SK-N-SH treated with all-trans-retinoic acid at 6 μM for 48 hours (cell line): ENCODE measurements at regions not wholly inside any gene's neighbourhood (a gene's known extent, or its start where the extent isn't known, plus 50 kb on each side); places are given as distances from the start of the nearest gene placed in this dataset.

Experiments
- ATAC-seq: fragments of 200-7000 bp; cut with Tn5 transposase; 3 replicates; pipeline ENCODE4 v1.9.1; 2020; ENCODE audit warnings: mild to moderate bottlenecking, moderate library complexity
- ARNTL ChIP-seq: fragments of 450-650 bp; formaldehyde crosslinking; IDR thresholded peaks from 2 replicates; pipeline ENCODE4 v1.5.0; 2020; ENCODE audit warnings: low read depth, mild to moderate bottlenecking, moderate library complexity, borderline replicate concordance
- BACH2 ChIP-seq: fragments of 250-450 bp; sonication (Bioruptor Pico); IDR thresholded peaks from 2 replicates; pipeline ENCODE4 v1.9.0; 2021; ENCODE audit warnings: mild to moderate bottlenecking, borderline replicate concordance
- CREB5 ChIP-seq: fragments of 250-450 bp; sonication (Bioruptor Pico); IDR thresholded peaks from 2 replicates; pipeline ENCODE4 v1.5.1; 2020; ENCODE audit warnings: low read depth, mild to moderate bottlenecking, moderate library complexity
- CSDC2 ChIP-seq: fragments of 250-450 bp; sonication (Bioruptor Pico); IDR thresholded peaks from 2 replicates; pipeline ENCODE4 v1.5.0; 2020; ENCODE audit warnings: mild to moderate bottlenecking, moderate library complexity
- CSRNP3 ChIP-seq: fragments of 250-450 bp; sonication (Bioruptor Pico); IDR thresholded peaks from 2 replicates; pipeline ENCODE4 v1.5.1; 2021; ENCODE audit warnings: mild to moderate bottlenecking, moderate library complexity
- ESRRG ChIP-seq: fragments of 250-450 bp; sonication (Bioruptor Pico); IDR thresholded peaks from 2 replicates; pipeline ENCODE4 v1.6.1; 2021; ENCODE audit warnings: mild to moderate bottlenecking
- GLIS3 ChIP-seq: fragments of 250-450 bp; sonication (Bioruptor Pico); IDR thresholded peaks from 2 replicates; pipeline ENCODE4 v1.5.0; 2020; ENCODE audit warnings: mild to moderate bottlenecking, moderate library complexity
- ISL1 ChIP-seq: fragments of 250-450 bp; sonication (Bioruptor Pico); IDR thresholded peaks from 2 replicates; pipeline ENCODE4 v2.1.2; 2022; ENCODE audit warnings: mild to moderate bottlenecking, moderate library complexity
- OSR1 ChIP-seq: fragments of 250-450 bp; sonication (Bioruptor Pico); IDR thresholded peaks from 2 replicates; pipeline ENCODE4 v1.8.0; 2022; ENCODE audit warnings: moderate library complexity, mild to moderate bottlenecking, inconsistent platforms
- PATZ1 ChIP-seq: fragments of 250-450 bp; sonication (Bioruptor Pico); IDR thresholded peaks from 2 replicates; pipeline ENCODE4 v1.8.0; 2020; ENCODE audit warnings: mild to moderate bottlenecking, moderate library complexity, borderline replicate concordance
- PPARA ChIP-seq: fragments of 250-450 bp; sonication (Bioruptor Pico); IDR thresholded peaks from 2 replicates; pipeline ENCODE4 v1.5.0; 2020; ENCODE audit warnings: mild to moderate bottlenecking, borderline replicate concordance
- RARB ChIP-seq: fragments of 250-450 bp; sonication (Bioruptor Pico); IDR thresholded peaks from 2 replicates; pipeline ENCODE4 v1.8.0; 2021; ENCODE audit warnings: mild to moderate bottlenecking, moderate library complexity
- SNAI2 ChIP-seq: fragments of 250-450 bp; sonication (Bioruptor Pico); IDR thresholded peaks from 2 replicates; pipeline ENCODE4 v1.5.0; 2020; ENCODE audit warnings: mild to moderate bottlenecking, moderate library complexity
- TCF4 ChIP-seq: fragments of 250-450 bp; sonication (Bioruptor Pico); IDR thresholded peaks from 2 replicates; pipeline ENCODE4 v1.8.0; 2021; ENCODE audit warnings: mild to moderate bottlenecking, moderate library complexity, borderline replicate concordance
- ZC3H10 ChIP-seq: fragments of 250-450 bp; sonication (Bioruptor Pico); IDR thresholded peaks from 2 replicates; pipeline ENCODE4 v1.5.1; 2021; ENCODE audit warnings: mild to moderate bottlenecking, moderate library complexity
- ZFP3 ChIP-seq: fragments of 250-450 bp; sonication (Bioruptor Pico); IDR thresholded peaks from 2 replicates; pipeline ENCODE4 v1.5.0; 2020; ENCODE audit warnings: mild to moderate bottlenecking, moderate library complexity
- ZFP30 ChIP-seq: fragments of 450-650 bp; formaldehyde crosslinking; IDR thresholded peaks from 2 replicates; pipeline ENCODE4 v1.5.0; 2022; ENCODE audit warnings: mild to moderate bottlenecking, moderate library complexity
- ZNF565 ChIP-seq: fragments of 450-650 bp; formaldehyde crosslinking; conservative IDR thresholded peaks from 2 replicates; pipeline ENCODE4 v1.5.0; 2020; ENCODE audit warnings: low read depth, mild to moderate bottlenecking, moderate library complexity
- ZNF70 ChIP-seq: fragments of 450-650 bp; formaldehyde crosslinking; IDR thresholded peaks from 2 replicates; pipeline ENCODE4 v1.5.0; 2020; ENCODE audit warnings: mild to moderate bottlenecking, moderate library complexity
- ZNF8 ChIP-seq: fragments of 450-650 bp; formaldehyde crosslinking; IDR thresholded peaks from 2 replicates; pipeline ENCODE4 v1.5.0; 2020; ENCODE audit warnings: mild to moderate bottlenecking, moderate library complexity
- TF ChIP-seq, protein P1 (sequence below): fragments of 250-450 bp; sonication (Bioruptor Pico); IDR thresholded peaks from 2 replicates; pipeline ENCODE4 v1.5.0; 2020; ENCODE audit warnings: mild to moderate bottlenecking, moderate library complexity
- TF ChIP-seq, protein P2 (sequence below): fragments of 250-450 bp; sonication (Bioruptor Pico); IDR thresholded peaks from 2 replicates; pipeline ENCODE4 v1.8.0; 2021; ENCODE audit warnings: low read depth, mild to moderate bottlenecking, moderate library complexity, borderline replicate concordance

- no peak for TF ChIP-seq PATZ1
Observed at GRCh38 chr14:97960436-97960835, 1163.3 kb downstream of the VRK1 start (continued).

- ATAC-seq: no peak
- TF ChIP-seq ZFP3 (CRISPR knock-in tag): no peak
- no peak for TF ChIP-seq GLIS3 (CRISPR knock-in tag)
- no peak for TF ChIP-seq ZNF70 (CRISPR knock-in tag)
- no peak for TF ChIP-seq CSDC2 (CRISPR knock-in tag)
- TF ChIP-seq SNAI2 (CRISPR knock-in tag): no peak
- TF ChIP-seq ARNTL (CRISPR knock-in tag): no peak
- no peak for TF ChIP-seq TCF4 (CRISPR knock-in tag)
- TF ChIP-seq PPARA: no peak
- no peak for TF ChIP-seq ZC3H10 (CRISPR knock-in tag)
- TF ChIP-seq, protein P1, sequence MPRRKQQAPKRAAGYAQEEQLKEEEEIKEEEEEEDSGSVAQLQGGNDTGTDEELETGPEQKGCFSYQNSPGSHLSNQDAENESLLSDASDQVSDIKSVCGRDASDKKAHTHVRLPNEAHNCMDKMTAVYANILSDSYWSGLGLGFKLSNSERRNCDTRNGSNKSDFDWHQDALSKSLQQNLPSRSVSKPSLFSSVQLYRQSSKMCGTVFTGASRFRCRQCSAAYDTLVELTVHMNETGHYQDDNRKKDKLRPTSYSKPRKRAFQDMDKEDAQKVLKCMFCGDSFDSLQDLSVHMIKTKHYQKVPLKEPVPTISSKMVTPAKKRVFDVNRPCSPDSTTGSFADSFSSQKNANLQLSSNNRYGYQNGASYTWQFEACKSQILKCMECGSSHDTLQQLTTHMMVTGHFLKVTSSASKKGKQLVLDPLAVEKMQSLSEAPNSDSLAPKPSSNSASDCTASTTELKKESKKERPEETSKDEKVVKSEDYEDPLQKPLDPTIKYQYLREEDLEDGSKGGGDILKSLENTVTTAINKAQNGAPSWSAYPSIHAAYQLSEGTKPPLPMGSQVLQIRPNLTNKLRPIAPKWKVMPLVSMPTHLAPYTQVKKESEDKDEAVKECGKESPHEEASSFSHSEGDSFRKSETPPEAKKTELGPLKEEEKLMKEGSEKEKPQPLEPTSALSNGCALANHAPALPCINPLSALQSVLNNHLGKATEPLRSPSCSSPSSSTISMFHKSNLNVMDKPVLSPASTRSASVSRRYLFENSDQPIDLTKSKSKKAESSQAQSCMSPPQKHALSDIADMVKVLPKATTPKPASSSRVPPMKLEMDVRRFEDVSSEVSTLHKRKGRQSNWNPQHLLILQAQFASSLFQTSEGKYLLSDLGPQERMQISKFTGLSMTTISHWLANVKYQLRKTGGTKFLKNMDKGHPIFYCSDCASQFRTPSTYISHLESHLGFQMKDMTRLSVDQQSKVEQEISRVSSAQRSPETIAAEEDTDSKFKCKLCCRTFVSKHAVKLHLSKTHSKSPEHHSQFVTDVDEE: no peak
- TF ChIP-seq, all 23 proteins: peak for 0
Observed at GRCh38 chr14:97970222-97970621, 1173.0 kb downstream of the VRK1 start.

DNA sequence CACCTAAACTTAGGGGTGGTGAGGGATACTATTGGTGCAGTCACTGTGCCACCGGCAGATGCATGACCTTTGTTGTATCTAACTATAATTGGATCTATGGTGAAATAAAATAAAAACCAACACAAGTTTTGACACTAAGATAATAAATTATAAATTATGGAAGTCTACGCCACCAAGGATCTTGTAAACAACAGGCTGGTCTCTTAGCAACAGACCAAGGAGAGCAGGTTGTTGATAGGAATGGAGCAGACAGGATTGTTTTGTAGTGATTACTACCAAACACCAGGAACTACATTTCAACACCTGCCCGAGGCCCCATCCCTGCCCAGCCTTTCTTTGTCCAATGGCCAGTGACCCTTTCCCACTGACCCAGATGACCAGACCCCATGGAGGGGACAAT, 1178.0 kb downstream of the VRK1 start:
- no peak for ATAC-seq
- TF ChIP-seq ESRRG (CRISPR knock-in tag) (no peak), ZNF565 (CRISPR knock-in tag) (no peak), BACH2 (CRISPR knock-in tag) (no peak), GLIS3 (CRISPR knock-in tag) (no peak)

DNA sequence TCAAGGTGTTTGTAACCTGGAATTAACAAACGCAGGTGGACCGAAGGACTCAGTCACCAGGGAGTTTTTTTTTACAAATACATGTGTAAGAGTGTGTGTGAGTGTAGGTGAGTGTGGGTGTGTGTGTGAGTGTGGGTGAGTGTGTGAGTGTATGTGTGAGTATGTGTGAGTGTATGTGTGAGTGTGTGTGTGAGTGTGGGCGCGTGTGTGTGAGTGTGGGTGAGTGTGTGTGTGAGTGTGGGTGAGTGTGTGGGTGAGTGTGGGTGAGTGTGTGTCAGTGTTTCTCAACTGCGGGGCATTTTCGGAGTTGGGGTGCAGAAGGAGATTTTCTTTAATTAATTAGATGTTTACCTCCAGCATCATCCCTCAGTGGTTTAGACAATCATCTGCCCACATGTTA, 1178.8 kb downstream of the VRK1 start:
- TF ChIP-seq ZFP3 (CRISPR knock-in tag) (no peak), ZFP30 (no peak), PPARA (no peak), ZNF565 (CRISPR knock-in tag) (no peak), RARB (no peak), ZNF8 (CRISPR knock-in tag) (no peak), OSR1 (no peak), CSDC2 (CRISPR knock-in tag) (no peak), ZC3H10 (CRISPR knock-in tag) (no peak), PATZ1 (no peak), BACH2 (CRISPR knock-in tag) (no peak), SNAI2 (CRISPR knock-in tag) (no peak), ESRRG (CRISPR knock-in tag) (no peak), CREB5 (CRISPR knock-in tag) (no peak), ZNF70 (CRISPR knock-in tag) (no peak), CSRNP3 (CRISPR knock-in tag) (no peak), TCF4 (CRISPR knock-in tag) (no peak), ISL1 (no peak)
- TF ChIP-seq, protein P2, sequence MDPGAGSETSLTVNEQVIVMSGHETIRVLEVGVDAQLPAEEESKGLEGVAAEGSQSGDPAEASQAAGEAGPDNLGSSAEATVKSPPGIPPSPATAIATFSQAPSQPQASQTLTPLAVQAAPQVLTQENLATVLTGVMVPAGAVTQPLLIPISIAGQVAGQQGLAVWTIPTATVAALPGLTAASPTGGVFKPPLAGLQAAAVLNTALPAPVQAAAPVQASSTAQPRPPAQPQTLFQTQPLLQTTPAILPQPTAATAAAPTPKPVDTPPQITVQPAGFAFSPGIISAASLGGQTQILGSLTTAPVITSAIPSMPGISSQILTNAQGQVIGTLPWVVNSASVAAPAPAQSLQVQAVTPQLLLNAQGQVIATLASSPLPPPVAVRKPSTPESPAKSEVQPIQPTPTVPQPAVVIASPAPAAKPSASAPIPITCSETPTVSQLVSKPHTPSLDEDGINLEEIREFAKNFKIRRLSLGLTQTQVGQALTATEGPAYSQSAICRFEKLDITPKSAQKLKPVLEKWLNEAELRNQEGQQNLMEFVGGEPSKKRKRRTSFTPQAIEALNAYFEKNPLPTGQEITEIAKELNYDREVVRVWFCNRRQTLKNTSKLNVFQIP: no peak
- TF ChIP-seq, protein P1: no peak
- no peak for ATAC-seq
